ENCODE measurements at regions not wholly inside any gene's neighbourhood (a gene's known extent, or its start where the extent isn't known, plus 50 kb on each side); places are given as distances from the start of the nearest gene placed in this dataset.

DNA sequence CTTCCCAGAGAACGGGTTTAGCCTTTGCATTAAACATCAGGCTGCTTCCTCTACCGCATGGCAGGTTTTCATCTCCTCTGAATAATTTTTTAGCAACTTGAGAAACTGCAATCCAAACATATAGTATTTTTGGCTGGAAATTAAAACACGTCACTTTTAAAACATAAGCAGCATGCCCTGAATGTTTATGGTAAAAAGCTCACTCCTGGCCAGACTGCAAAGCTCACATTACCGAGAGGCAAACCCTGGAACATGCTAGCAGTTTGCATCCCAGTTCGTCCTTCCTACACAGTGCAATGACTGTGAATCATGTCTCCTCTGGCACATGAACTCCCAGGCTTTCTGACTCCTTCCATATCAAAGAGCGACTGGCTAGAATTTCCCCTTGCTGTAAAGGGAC lies 312.3 kb downstream of the RRAGC start:
- peaks cover 0 to 9% (median 0%) of the 10 kb centered on the region in 11 donors for H3K9me3 Mint-ChIP-seq

DNA sequence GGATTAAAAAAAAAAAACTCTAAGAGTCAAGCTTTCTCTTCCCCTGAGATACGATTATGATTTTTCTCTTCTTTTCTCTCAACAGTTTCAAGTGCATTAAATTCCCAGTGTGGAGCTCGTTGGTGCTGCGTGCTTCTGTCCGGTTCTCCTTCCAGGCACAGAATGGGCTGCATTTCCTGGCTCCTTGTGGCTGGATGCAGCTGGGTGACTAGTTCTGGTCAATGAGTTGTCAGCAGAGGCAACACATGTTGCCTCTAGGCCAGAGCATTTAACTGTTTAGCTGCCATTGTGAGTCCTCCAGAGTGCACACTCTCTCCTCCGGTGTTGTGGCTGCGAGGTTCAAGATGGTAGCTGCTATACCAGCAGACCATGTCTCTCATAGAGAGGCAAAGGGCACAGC lies 312.9 kb downstream of the RRAGC start:
- peaks cover 0 to 9% (median 0%) of the 10 kb centered on the region in 11 donors for H3K9me3 Mint-ChIP-seq
- DNase-seq (no peak), ATAC-seq (no peak)
- peaks cover 0 to 62% (median 7%) of the 10 kb centered on the region in 5 donors for H3K27me3 Mint-ChIP-seq
- H3K4me1 ChIP-seq (ENCODE audit: control insufficient read depth in 2 of 2, insufficient read depth in 2 of 2, low read length in 2 of 2), result no peaks in the 10 kb centered on the region
- no peak overlapping the region for H3K4me3 ChIP-seq (ENCODE audit: low read length)
- no peaks in the 10 kb centered on the region for H3K9me3 ChIP-seq (ENCODE audit: control insufficient read depth in 2 of 3, low read length in 3 of 3)
- H3K36me3 Mint-ChIP-seq, result no peaks in the 10 kb centered on the region
- ChIA-PET CTCF (no interaction called here), POLR2A (interaction anchor here (1.4 kb wide), 1 partner anchor 13 kb away, joined by 4 read pairs; no protein-coding TSS in a partner anchor)
- peaks cover 0 to 8% (median 0%) of the 10 kb centered on the region in 7 donors for H3K4me1 Mint-ChIP-seq
- H3K27ac Mint-ChIP-seq, result no peak overlapping the region
- H3K36me3 ChIP-seq (ENCODE audit: control insufficient read depth in 2 of 3, insufficient read depth in 3 of 3, low read length in 3 of 3), result no peaks in the 10 kb centered on the region
- H3K4me3 Mint-ChIP-seq, result no peak overlapping the region
- intact Hi-C loops (cut with micrococcal nuclease), result no loop called here
- H3K27ac ChIP-seq (ENCODE audit: low read depth, low read length), result no peak overlapping the region
- peaks cover 0 to 4% of the 10 kb centered on the region in 2 donors for H3K27me3 ChIP-seq (ENCODE audit: control insufficient read depth in 2 of 2, insufficient read depth in 2 of 2, low read length in 2 of 2)

More for the DNA sequence above, 312.3 kb downstream of the RRAGC start:
- intact Hi-C loops (cut with micrococcal nuclease), result no loop called here
- peaks cover 0 to 7% of the 10 kb centered on the region in 2 donors for H3K27me3 ChIP-seq (ENCODE audit: control insufficient read depth in 2 of 2, insufficient read depth in 2 of 2, low read length in 2 of 2)
- no peak overlapping the region for H3K4me3 ChIP-seq (ENCODE audit: low read length)
- ChIA-PET POLR2A (no interaction called here), CTCF (no interaction called here)
- peaks cover 0 to 66% (median 6%) of the 10 kb centered on the region in 5 donors for H3K27me3 Mint-ChIP-seq
- H3K9me3 ChIP-seq (ENCODE audit: control insufficient read depth in 2 of 3, low read length in 3 of 3), result no peaks in the 10 kb centered on the region
- no peaks in the 10 kb centered on the region for H3K36me3 ChIP-seq (ENCODE audit: control insufficient read depth in 2 of 3, insufficient read depth in 3 of 3, low read length in 3 of 3)
- DNase-seq (no peak), ATAC-seq (no peak)
- no peak overlapping the region for H3K27ac Mint-ChIP-seq
- H3K4me1 ChIP-seq (ENCODE audit: control insufficient read depth in 2 of 2, insufficient read depth in 2 of 2, low read length in 2 of 2), result no peaks in the 10 kb centered on the region
- H3K4me1 Mint-ChIP-seq, result peaks cover 0 to 8% (median 0%) of the 10 kb centered on the region in 7 donors
- H3K27ac ChIP-seq (ENCODE audit: low read depth, low read length), result no peak overlapping the region
- H3K4me3 Mint-ChIP-seq, result no peak overlapping the region
- H3K36me3 Mint-ChIP-seq, result no peaks in the 10 kb centered on the region

DNA sequence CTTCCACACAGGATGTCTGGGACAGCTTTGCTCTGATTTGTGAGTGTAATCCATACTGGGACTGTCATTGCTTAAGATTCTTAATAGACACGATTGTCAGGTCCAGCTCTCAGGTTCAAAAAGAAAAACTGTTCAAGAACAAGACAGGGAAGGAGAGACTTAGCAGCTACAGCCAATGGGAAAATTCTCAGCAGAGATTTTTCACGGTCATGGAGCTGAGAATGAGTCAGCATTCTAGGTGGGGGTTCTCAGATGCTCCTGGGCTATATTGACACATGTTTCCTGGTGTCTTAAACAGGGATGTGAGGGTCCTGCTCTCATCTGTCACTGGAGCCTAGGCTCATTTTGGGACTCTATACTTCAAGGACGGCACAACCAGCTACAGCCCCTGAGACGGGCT lies 318.3 kb downstream of the RRAGC start:
- DNase-seq, result no peak
- H3K4me3 ChIP-seq (ENCODE audit: low read length), result no peak overlapping the region
- Mint-ChIP-seq H3K9me3 (peaks cover 0 to 9% (median 0%) of the 10 kb centered on the region in 11 donors), H3K4me1 (peaks cover 0 to 4% (median 0%) of the 10 kb centered on the region in 7 donors), H3K27ac (no peak overlapping the region), H3K27me3 (peaks cover 0 to 40% (median 13%) of the 10 kb centered on the region in 5 donors), H3K4me3 (no peak overlapping the region), H3K36me3 (no peaks in the 10 kb centered on the region)
- CTCF ChIA-PET, result no interaction called here
- no peaks in the 10 kb centered on the region for H3K36me3 ChIP-seq (ENCODE audit: control insufficient read depth in 2 of 3, insufficient read depth in 3 of 3, low read length in 3 of 3)
- no peaks in the 10 kb centered on the region for H3K27me3 ChIP-seq (ENCODE audit: control insufficient read depth in 2 of 2, insufficient read depth in 2 of 2, low read length in 2 of 2)
- no peak overlapping the region for H3K27ac ChIP-seq (ENCODE audit: low read depth, low read length)
- no peak for ATAC-seq
- no peaks in the 10 kb centered on the region for H3K9me3 ChIP-seq (ENCODE audit: control insufficient read depth in 2 of 3, low read length in 3 of 3)
- H3K4me1 ChIP-seq (ENCODE audit: control insufficient read depth in 2 of 2, insufficient read depth in 2 of 2, low read length in 2 of 2), result no peaks in the 10 kb centered on the region
- intact Hi-C loops (cut with micrococcal nuclease), result no loop called here
- POLR2A ChIA-PET, result no interaction called here

DNA sequence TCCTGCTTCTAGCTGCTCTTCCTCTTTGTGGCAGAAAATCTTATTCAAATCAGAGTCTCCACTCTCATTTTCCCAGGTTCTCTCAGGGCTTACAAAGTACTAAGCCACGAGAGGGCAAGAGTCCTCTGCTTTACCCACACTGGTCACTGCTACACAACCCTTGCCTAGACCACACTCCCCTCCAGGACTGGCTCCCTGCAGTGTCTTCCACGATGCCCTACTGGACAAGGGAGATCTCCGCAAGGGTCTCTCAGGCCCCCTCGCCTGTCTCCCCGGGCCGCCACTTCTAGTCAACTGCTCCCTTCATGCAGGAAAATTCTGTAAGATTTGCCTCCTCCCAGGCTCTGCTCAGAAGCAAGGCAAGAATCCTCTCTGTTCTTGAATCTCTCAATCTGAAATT lies 319.6 kb downstream of the RRAGC start:
- POLR2A ChIA-PET, result no interaction called here
- Mint-ChIP-seq H3K27ac (no peak overlapping the region), H3K4me1 (peaks cover 0 to 4% (median 0%) of the 10 kb centered on the region in 7 donors), H3K27me3 (peaks cover 0 to 33% (median 13%) of the 10 kb centered on the region in 5 donors), H3K36me3 (no peaks in the 10 kb centered on the region), H3K9me3 (peaks cover 0 to 9% (median 0%) of the 10 kb centered on the region in 11 donors), H3K4me3 (no peak overlapping the region)
- no peaks in the 10 kb centered on the region for H3K27me3 ChIP-seq (ENCODE audit: control insufficient read depth in 2 of 2, insufficient read depth in 2 of 2, low read length in 2 of 2)
- no peak for DNase-seq
- no peak overlapping the region for H3K27ac ChIP-seq (ENCODE audit: low read depth, low read length)
- CTCF ChIA-PET, result no interaction called here
- no peaks in the 10 kb centered on the region for H3K36me3 ChIP-seq (ENCODE audit: control insufficient read depth in 2 of 3, insufficient read depth in 3 of 3, low read length in 3 of 3)
- no peak for ATAC-seq
- intact Hi-C loops (cut with micrococcal nuclease), result loop anchor here in 1 of 2 donors (5.0 kb wide), 1 partner anchor 47 kb away; no protein-coding TSS in a partner anchor
- H3K4me3 ChIP-seq (ENCODE audit: low read length), result no peak overlapping the region
- H3K4me1 ChIP-seq (ENCODE audit: control insufficient read depth in 2 of 2, insufficient read depth in 2 of 2, low read length in 2 of 2), result no peaks in the 10 kb centered on the region
- no peaks in the 10 kb centered on the region for H3K9me3 ChIP-seq (ENCODE audit: control insufficient read depth in 2 of 3, low read length in 3 of 3)

DNA sequence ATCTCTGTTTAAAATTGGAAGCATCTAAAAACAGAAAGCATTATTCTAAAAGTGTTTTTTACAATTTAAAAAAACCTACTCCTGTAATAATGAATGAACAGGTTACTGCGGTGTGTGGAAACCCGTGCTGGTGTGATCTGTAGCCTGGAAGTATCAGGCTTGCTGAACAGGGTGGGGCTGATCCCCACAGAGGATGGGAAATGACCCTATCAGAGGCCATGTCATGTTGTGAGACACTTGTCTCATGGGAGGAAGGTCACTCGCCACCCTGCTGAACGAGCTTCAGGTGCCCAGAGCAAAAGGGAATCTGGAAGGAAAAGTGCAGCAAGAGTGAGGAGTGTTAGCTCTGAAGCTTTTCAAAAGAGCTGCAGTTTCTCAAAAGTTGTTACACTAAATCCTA lies 320.7 kb downstream of the RRAGC start:
- no peak overlapping the region for H3K27ac Mint-ChIP-seq
- intact Hi-C loops (cut with micrococcal nuclease), result loop anchor here in 1 of 2 donors (5.0 kb wide), 1 partner anchor 48 kb away; no protein-coding TSS in a partner anchor
- H3K9me3 Mint-ChIP-seq, result peaks cover 0 to 6% (median 0%) of the 10 kb centered on the region in 11 donors
- POLR2A ChIA-PET, result no interaction called here
- H3K36me3 Mint-ChIP-seq, result no peaks in the 10 kb centered on the region
- H3K27me3 ChIP-seq (ENCODE audit: control insufficient read depth in 2 of 2, insufficient read depth in 2 of 2, low read length in 2 of 2), result no peaks in the 10 kb centered on the region
- H3K4me3 Mint-ChIP-seq, result no peak overlapping the region
- DNase-seq (no peak), ATAC-seq (no peak)
- no peak overlapping the region for H3K4me3 ChIP-seq (ENCODE audit: low read length)
- CTCF ChIA-PET, result no interaction called here
- H3K4me1 ChIP-seq (ENCODE audit: control insufficient read depth in 2 of 2, insufficient read depth in 2 of 2, low read length in 2 of 2), result no peaks in the 10 kb centered on the region
- peaks cover 0 to 32% (median 13%) of the 10 kb centered on the region in 5 donors for H3K27me3 Mint-ChIP-seq
- no peaks in the 10 kb centered on the region for H3K36me3 ChIP-seq (ENCODE audit: control insufficient read depth in 2 of 3, insufficient read depth in 3 of 3, low read length in 3 of 3)
- H3K9me3 ChIP-seq (ENCODE audit: control insufficient read depth in 2 of 3, low read length in 3 of 3), result no peaks in the 10 kb centered on the region
- peaks cover 0 to 7% (median 0%) of the 10 kb centered on the region in 7 donors for H3K4me1 Mint-ChIP-seq
- no peak overlapping the region for H3K27ac ChIP-seq (ENCODE audit: low read depth, low read length)

DNA sequence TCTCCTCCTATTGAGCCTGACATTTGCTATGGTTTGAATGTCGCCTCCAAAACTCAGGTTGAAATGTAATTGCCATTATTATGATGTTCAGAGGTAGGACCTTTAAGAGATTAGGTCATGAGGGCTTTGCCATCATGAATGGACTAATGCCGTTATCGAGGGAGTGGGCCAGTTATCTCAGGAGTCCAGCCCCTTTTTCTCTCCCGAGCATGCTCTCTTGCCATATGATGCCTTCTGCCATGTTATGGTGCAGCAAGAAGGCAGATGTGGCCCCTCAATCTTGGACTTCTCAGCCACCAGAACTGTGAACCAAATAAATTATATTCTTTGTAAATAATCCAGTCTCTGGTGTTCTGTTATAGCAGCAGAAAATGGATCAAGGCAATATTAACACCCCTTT lies 323.5 kb downstream of the RRAGC start:
- DNase-seq (no peak), ATAC-seq (no peak)
- Mint-ChIP-seq H3K27ac (no peak overlapping the region), H3K36me3 (no peaks in the 10 kb centered on the region), H3K9me3 (peaks cover 0 to 4% (median 0%) of the 10 kb centered on the region in 11 donors), H3K27me3 (peaks cover 0 to 23% (median 8%) of the 10 kb centered on the region in 5 donors), H3K4me1 (peaks cover 0 to 9% (median 0%) of the 10 kb centered on the region in 7 donors), H3K4me3 (no peak overlapping the region)
- H3K36me3 ChIP-seq (ENCODE audit: control insufficient read depth in 2 of 3, insufficient read depth in 3 of 3, low read length in 3 of 3), result no peaks in the 10 kb centered on the region
- no peak overlapping the region for H3K27ac ChIP-seq (ENCODE audit: low read depth, low read length)
- no peak overlapping the region for H3K4me3 ChIP-seq (ENCODE audit: low read length)
- intact Hi-C loops (cut with micrococcal nuclease), result loop anchor here in 1 of 2 donors (5.0 kb wide), 1 partner anchor 51 kb away; no protein-coding TSS in a partner anchor
- H3K27me3 ChIP-seq (ENCODE audit: control insufficient read depth in 2 of 2, insufficient read depth in 2 of 2, low read length in 2 of 2), result no peaks in the 10 kb centered on the region
- no peaks in the 10 kb centered on the region for H3K4me1 ChIP-seq (ENCODE audit: control insufficient read depth in 2 of 2, insufficient read depth in 2 of 2, low read length in 2 of 2)
- CTCF ChIA-PET, result no interaction called here
- no peaks in the 10 kb centered on the region for H3K9me3 ChIP-seq (ENCODE audit: control insufficient read depth in 2 of 3, low read length in 3 of 3)
- POLR2A ChIA-PET, result no interaction called here

DNA sequence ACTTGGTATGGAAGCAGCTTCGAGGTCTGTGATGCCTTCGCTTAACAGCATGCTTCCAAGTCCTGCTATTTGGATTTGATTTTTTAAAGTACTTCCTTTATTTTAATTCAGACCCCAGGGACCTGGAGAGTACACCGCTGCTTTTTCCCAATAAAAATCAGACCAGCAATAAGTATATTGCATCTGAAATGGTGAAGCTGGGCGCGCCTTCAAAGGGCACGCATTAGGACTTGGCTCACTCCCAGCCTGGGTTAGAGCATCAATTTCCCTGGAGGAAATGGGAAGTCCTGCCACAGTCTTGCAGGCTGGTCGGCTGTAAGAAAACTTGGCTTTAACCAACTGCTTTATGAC lies 325.1 kb downstream of the RRAGC start:
- H3K4me3 ChIP-seq (ENCODE audit: low read length), result no peak overlapping the region
- H3K27me3 ChIP-seq (ENCODE audit: control insufficient read depth in 2 of 2, insufficient read depth in 2 of 2, low read length in 2 of 2), result no peaks in the 10 kb centered on the region
- ChIA-PET POLR2A (no interaction called here), CTCF (no interaction called here)
- peaks cover 0 to 8% (median 0%) of the 10 kb centered on the region in 7 donors for H3K4me1 Mint-ChIP-seq
- peaks cover 0 to 4% (median 0%) of the 10 kb centered on the region in 11 donors for H3K9me3 Mint-ChIP-seq
- no peak overlapping the region for H3K27ac ChIP-seq (ENCODE audit: low read depth, low read length)
- no peaks in the 10 kb centered on the region for H3K9me3 ChIP-seq (ENCODE audit: control insufficient read depth in 2 of 3, low read length in 3 of 3)
- H3K4me3 Mint-ChIP-seq, result no peak overlapping the region
- no peaks in the 10 kb centered on the region for H3K4me1 ChIP-seq (ENCODE audit: control insufficient read depth in 2 of 2, insufficient read depth in 2 of 2, low read length in 2 of 2)
- H3K27ac Mint-ChIP-seq, result no peak overlapping the region
- no peaks in the 10 kb centered on the region for H3K36me3 Mint-ChIP-seq
- intact Hi-C loops (cut with micrococcal nuclease), result no loop called here
- H3K27me3 Mint-ChIP-seq, result peaks cover 0 to 14% (median 0%) of the 10 kb centered on the region in 5 donors
- H3K36me3 ChIP-seq (ENCODE audit: control insufficient read depth in 2 of 3, insufficient read depth in 3 of 3, low read length in 3 of 3), result no peaks in the 10 kb centered on the region
- ATAC-seq (no peak), DNase-seq (no peak)
